ENCODE measurements at regions not wholly inside any gene's neighbourhood (a gene's known extent, or its start where the extent isn't known, plus 50 kb on each side); places are given as distances from the start of the nearest gene placed in this dataset.

GRCh38 chr5:155316070-155316714 lies 302.6 kb downstream of the KIF4B start:
- Histone ChIP-seq H3K4me2 (no peak overlapping the region), H3F3A (ENCODE audit: insufficient read depth, low read depth) (no peaks in the 10 kb centered on the region), H3K9me3 (ENCODE audit: insufficient read depth, low read depth) (no peaks in the 10 kb centered on the region), H3K4me3 (no peak overlapping the region), H3K4me1 (replicated peaks; ENCODE audit: insufficient read depth) (no peaks in the 10 kb centered on the region), H3K36me3 (ENCODE audit: low read depth) (no peaks in the 10 kb centered on the region), H4K20me1 (ENCODE audit: insufficient read depth) (no peaks in the 10 kb centered on the region), H3K27me3 (ENCODE audit: insufficient read depth, low read depth) (no peaks in the 10 kb centered on the region), H3K27ac (no peak overlapping the region), H2AFZ (no peak overlapping the region), H3K9me2 (ENCODE audit: insufficient read depth) (no peaks in the 10 kb centered on the region), H3K79me2 (ENCODE audit: low read depth) (no peaks in the 10 kb centered on the region)
- intact Hi-C loops (cut with micrococcal nuclease; ENCODE audit: unreplicated experiment) = no loop called here
- TF ChIP-seq EZH2 (IDR thresholded peaks at IDR 0.05; ENCODE audit: low read depth) (no peak), CTCF (conservative IDR thresholded peaks at IDR 0.05) (no peak)
- ChIA-PET CTCF (no interaction called here), POLR2A (ENCODE audit: unreplicated experiment) (no interaction called here)
- BruUV-seq (replicated peaks) = no TSS peak
- DNase-seq = no peak

GRCh38 chr5:155332618-155333017 lies 319.1 kb downstream of the KIF4B start:
- CTCF ChIA-PET = no interaction called here

DNA sequence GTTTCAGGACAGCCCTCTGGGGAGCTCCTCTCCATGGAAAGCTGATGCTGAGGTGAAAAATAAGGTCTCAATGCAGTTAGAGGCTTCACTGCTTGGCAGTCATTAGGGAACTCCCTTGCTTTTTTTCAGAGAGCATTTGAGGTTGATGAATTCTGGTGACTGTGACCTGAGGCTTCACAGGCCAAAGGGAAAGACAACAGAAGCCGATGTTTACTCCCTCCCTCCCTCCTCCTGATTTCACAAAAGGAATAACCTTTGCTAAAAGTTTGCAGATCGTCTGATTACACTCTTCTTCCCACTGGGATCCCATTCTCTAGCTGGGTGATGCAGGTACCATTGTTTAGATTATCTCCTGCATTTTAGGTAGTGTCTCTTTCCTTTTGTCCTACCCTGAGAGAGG lies 329.4 kb downstream of the KIF4B start:
- no peak for DNase-seq
- BruUV-seq (replicated peaks) = no TSS peak
- intact Hi-C loops (cut with micrococcal nuclease; ENCODE audit: unreplicated experiment) = no loop called here
- no peaks in the 10 kb centered on the region for H3K4me1 ChIP-seq (replicated peaks; ENCODE audit: insufficient read depth)
- no peaks in the 10 kb centered on the region for H3K36me3 ChIP-seq (ENCODE audit: low read depth)
- 0 out of 2 replicates have a peak, but pooled peaks cover 2% of the 10 kb centered on the region for H3K27me3 ChIP-seq (ENCODE audit: insufficient read depth, low read depth)
- TF ChIP-seq EZH2 (IDR thresholded peaks at IDR 0.05; ENCODE audit: low read depth) = no peak
- no peak for TF ChIP-seq CTCF (conservative IDR thresholded peaks at IDR 0.05)
- ChIA-PET POLR2A (ENCODE audit: unreplicated experiment) (no interaction called here), CTCF (no interaction called here)
- no peaks in the 10 kb centered on the region for H3F3A ChIP-seq (ENCODE audit: insufficient read depth, low read depth)
- H3K4me2 ChIP-seq = no peak overlapping the region
- H3K4me3 ChIP-seq = no peak overlapping the region
- H3K9me2 ChIP-seq (ENCODE audit: insufficient read depth) = no peaks in the 10 kb centered on the region
- no peak overlapping the region for H3K27ac ChIP-seq
- H3K9me3 ChIP-seq (ENCODE audit: insufficient read depth, low read depth) = no peaks in the 10 kb centered on the region
- H3K79me2 ChIP-seq (ENCODE audit: low read depth) = no peaks in the 10 kb centered on the region
- no peak overlapping the region for H2AFZ ChIP-seq
- no peaks in the 10 kb centered on the region for H4K20me1 ChIP-seq (ENCODE audit: insufficient read depth)

More at GRCh38 chr5:155332618-155333017, 319.1 kb downstream of the KIF4B start:
- POLR2A ChIA-PET (ENCODE audit: unreplicated experiment) = no interaction called here
- BruUV-seq (replicated peaks) = no TSS peak
- no peaks in the 10 kb centered on the region for H3K36me3 ChIP-seq (ENCODE audit: low read depth)
- no peaks in the 10 kb centered on the region for H4K20me1 ChIP-seq (ENCODE audit: insufficient read depth)
- no peak overlapping the region for H3K4me3 ChIP-seq
- intact Hi-C loops (cut with micrococcal nuclease; ENCODE audit: unreplicated experiment) = no loop called here
- no peaks in the 10 kb centered on the region for H3K79me2 ChIP-seq (ENCODE audit: low read depth)
- H2AFZ ChIP-seq = no peak overlapping the region
- no peaks in the 10 kb centered on the region for H3K9me3 ChIP-seq (ENCODE audit: insufficient read depth, low read depth)
- no peak for DNase-seq
- no peak overlapping the region for H3K4me2 ChIP-seq
- H3K9me2 ChIP-seq (ENCODE audit: insufficient read depth) = no peaks in the 10 kb centered on the region
- H3K4me1 ChIP-seq (replicated peaks; ENCODE audit: insufficient read depth) = no peaks in the 10 kb centered on the region
- TF ChIP-seq CTCF (conservative IDR thresholded peaks at IDR 0.05) (no peak), EZH2 (IDR thresholded peaks at IDR 0.05; ENCODE audit: low read depth) (no peak)
- H3K27ac ChIP-seq = no peak overlapping the region
- no peaks in the 10 kb centered on the region for H3K27me3 ChIP-seq (ENCODE audit: insufficient read depth, low read depth)
- no peaks in the 10 kb centered on the region for H3F3A ChIP-seq (ENCODE audit: insufficient read depth, low read depth)

Measured in PC-9 (cell line).